IMR-90 (cell line): ENCODE measurements at regions not wholly inside any gene's neighbourhood (a gene's known extent, or its start where the extent isn't known, plus 50 kb on each side); places are given as distances from the start of the nearest gene placed in this dataset.

Experiments used
- ATAC-seq: fragments of 200-7000 bp; cut with Tn5 transposase; 2 replicates; pipeline ENCODE4 v1.9.1; 2020; ENCODE audit warnings: low read depth, mild to moderate bottlenecking, moderate library complexity
- BruUV-seq: library from RNA; stranded (reverse); fragments of 400-500 nt; replicated peaks from 2 replicates; lab custom pipeline; 2021; lab: Mats Ljungman, UMichigan
- CTCF ChIA-PET: fragments of 300-600 bp; formaldehyde crosslinking; extraction: SDS; loops from one replicate; lab custom pipeline; 2021; ENCODE audit warnings: antibody characterized with exemption; lab: Yijun Ruan, JAX
- POLR2A ChIA-PET: fragments of 300-600 bp; sonication (Branson Sonifier 250); formaldehyde crosslinking; loops from one replicate; lab custom pipeline; 2022; ENCODE audit warnings: antibody characterized with exemption; ENCODE audit not compliant: unreplicated experiment; lab: Charles Lee
- DNase-seq: peaks from one replicate; pipeline ENCODE4 v3.0.0; 2013
- H2AFZ ChIP-seq: replicated peaks from 2 replicates; pipeline ENCODE3; 2013; ENCODE audit warnings: low read length, mild to moderate bottlenecking; ENCODE audit not compliant: poor library complexity
- H2AK5ac ChIP-seq: 2 replicates; pipeline ENCODE4 v1.6.1; 2013; ENCODE audit warnings: low read depth, low read length, inconsistent platforms
- H2AK9ac ChIP-seq: replicated peaks from 2 replicates; pipeline ENCODE3; 2013; ENCODE audit warnings: mild to moderate bottlenecking, low read depth, low read length, moderate library complexity; ENCODE audit not compliant: poor library complexity
- H2BK120ac ChIP-seq: 2 replicates; pipeline ENCODE4 v1.6.1; 2013; ENCODE audit warnings: low read depth, low read length, inconsistent platforms
- H2BK15ac ChIP-seq: 3 replicates; pipeline ENCODE4 v1.6.1; 2013; ENCODE audit warnings: low read depth, low read length, inconsistent platforms
- H2BK20ac ChIP-seq: 2 replicates; pipeline ENCODE4 v1.6.1; 2013; ENCODE audit warnings: low read depth, mild to moderate bottlenecking, inconsistent platforms, low read length, moderate library complexity
- H2BK5ac ChIP-seq: 2 replicates; pipeline ENCODE4 v1.6.1; 2013; ENCODE audit warnings: mild to moderate bottlenecking, low read depth, low read length, inconsistent platforms; ENCODE audit not compliant: poor library complexity, severe bottlenecking
- H3K14ac ChIP-seq: replicated peaks from 2 replicates; pipeline ENCODE4 v1.6.1; 2013; ENCODE audit warnings: low read depth, low read length, inconsistent platforms
- H3K18ac ChIP-seq: 2 replicates; pipeline ENCODE4 v1.6.1; 2013; ENCODE audit warnings: low read depth, low read length, control low read depth
- H3K23ac ChIP-seq: 2 replicates; pipeline ENCODE4 v1.6.1; 2013; ENCODE audit warnings: low read depth, low read length, inconsistent platforms
- H3K27ac ChIP-seq: 2 replicates; pipeline ENCODE4 v1.5.1; 2013; ENCODE audit warnings: mild to moderate bottlenecking, control low read depth, low read length; ENCODE audit not compliant: insufficient read depth
- H3K27me3 ChIP-seq: 2 replicates; pipeline ENCODE4 v1.6.1; 2013; ENCODE audit warnings: low read length; ENCODE audit not compliant: control insufficient read depth, insufficient read depth
- H3K36me3 ChIP-seq: 2 replicates; pipeline ENCODE4 v1.6.1; 2013; ENCODE audit warnings: low read length, mixed read lengths; ENCODE audit not compliant: control insufficient read depth, insufficient read depth
- H3K4ac ChIP-seq: 2 replicates; pipeline ENCODE4 v1.6.1; 2013; ENCODE audit warnings: low read depth, low read length, inconsistent platforms
- H3K4me1 ChIP-seq: 2 replicates; pipeline ENCODE4 v1.6.1; 2013; ENCODE audit warnings: low read length, mixed read lengths; ENCODE audit not compliant: control insufficient read depth, insufficient read depth
- H3K4me2 ChIP-seq: 2 replicates; pipeline ENCODE4 v1.6.1; 2013; ENCODE audit warnings: low read depth, mild to moderate bottlenecking, control low read depth, low read length, moderate library complexity
- H3K4me3 ChIP-seq: 2 replicates; pipeline ENCODE4 v1.5.1; 2013; ENCODE audit warnings: low read depth, mild to moderate bottlenecking, control low read depth, low read length, moderate library complexity; ENCODE audit not compliant: insufficient read depth
- H3K56ac ChIP-seq: 2 replicates; pipeline ENCODE4 v1.6.1; 2013; ENCODE audit warnings: low read length, inconsistent platforms; ENCODE audit not compliant: insufficient read depth; ENCODE audit errors: extremely low read depth
- H3K79me1 ChIP-seq, 2 experiments: 2 replicates each; pipeline ENCODE4 v1.6.1; 2013; ENCODE audit warnings: low read length in 2 of 2, inconsistent platforms in 1 of 2, low read depth in 1 of 2
- H3K9ac ChIP-seq: 2 replicates; pipeline ENCODE4 v1.6.1; 2013; ENCODE audit warnings: low read depth, low read length, control low read depth
- H3K9me1 ChIP-seq: 2 replicates; pipeline ENCODE4 v1.6.1; 2013; ENCODE audit warnings: low read length, inconsistent platforms; ENCODE audit not compliant: insufficient read depth
- H3K9me3 ChIP-seq: 2 replicates; pipeline ENCODE4 v1.6.1; 2013; ENCODE audit warnings: low read length; ENCODE audit not compliant: control insufficient read depth, insufficient read depth
- H4K20me1 ChIP-seq: 2 replicates; pipeline ENCODE4 v1.6.1; 2013; ENCODE audit warnings: low read length, inconsistent platforms; ENCODE audit not compliant: insufficient read depth
- H4K5ac ChIP-seq: 2 replicates; pipeline ENCODE4 v1.6.1; 2013; ENCODE audit warnings: mild to moderate bottlenecking, low read depth, low read length, control low read depth
- H4K8ac ChIP-seq, 2 experiments: 2 replicates each; pipeline ENCODE4 v1.6.1; 2013; ENCODE audit warnings: low read depth in 2 of 2, low read length in 2 of 2, control low read depth in 1 of 2, inconsistent platforms in 1 of 2
- H4K91ac ChIP-seq: 2 replicates; pipeline ENCODE4 v1.6.1; 2013; ENCODE audit warnings: low read depth, low read length, inconsistent platforms; ENCODE audit not compliant: insufficient read depth
- BHLHE40 ChIP-seq: fragments of 150-350 bp; IDR thresholded peaks from 2 replicates; pipeline ENCODE4 v1.6.1; 2016; ENCODE audit warnings: mild to moderate bottlenecking, low read depth, low read length
- CEBPB ChIP-seq: IDR thresholded peaks from 2 replicates; pipeline ENCODE4 v1.6.1; 2012; ENCODE audit warnings: low read depth, low read length, improper control_type of control experiment
- FOS ChIP-seq: fragments of 150-350 bp; IDR thresholded peaks from 2 replicates; pipeline ENCODE4 v1.6.1; 2016; ENCODE audit warnings: low read depth, low read length
- MAFK ChIP-seq: IDR thresholded peaks from 2 replicates; pipeline ENCODE4 v1.6.1; 2012; ENCODE audit warnings: low read depth, low read length, improper control_type of control experiment
- NFE2L2 ChIP-seq: fragments of 150-350 bp; IDR thresholded peaks from 2 replicates; pipeline ENCODE4 v1.6.1; 2016; ENCODE audit warnings: low read depth, mild to moderate bottlenecking, low read length
- POLR2A ChIP-seq: IDR thresholded peaks from 2 replicates; pipeline ENCODE4 v1.6.1; 2012; ENCODE audit warnings: mild to moderate bottlenecking, low read depth, low read length
- RAD21 ChIP-seq: IDR thresholded peaks from 2 replicates; pipeline ENCODE4 v1.6.1; 2012; ENCODE audit warnings: low read length, improper control_type of control experiment
- RFX5 ChIP-seq: IDR thresholded peaks from 2 replicates; pipeline ENCODE4 v1.8.0; 2012; ENCODE audit warnings: low read depth, mild to moderate bottlenecking, low read length, moderate library complexity
- SMC3 ChIP-seq: fragments of 150-350 bp; IDR thresholded peaks from 2 replicates; pipeline ENCODE4 v1.6.1; 2016; ENCODE audit warnings: low read depth, mild to moderate bottlenecking, antibody characterized with exemption, low read length, moderate library complexity
- WGBS, 2 experiments: methylation state at CpG; one replicate each; pipeline versions ENCODE4 v1.1.5 to v1.1.7; 2013; ENCODE audit warnings: missing lambda C conversion rate in 2 of 2; ENCODE audit not compliant: insufficient read length in 1 of 2; ENCODE audit errors: extremely low coverage in 2 of 2; 5-methylcytosine and 5-hydroxymethylcytosine counted together
- dilution Hi-C: fragments of 300-500 bp; cut with HindIII; formaldehyde crosslinking; loops from one replicate; pipeline ENCODE4 v1.14.3; 2018; ENCODE audit warnings: low sequenced_read_pairs; ENCODE audit not compliant: unreplicated experiment
- in situ Hi-C: fragments of 300-500 bp; cut with MboI; formaldehyde crosslinking; loops from 3 replicates; pipeline ENCODE4 v1.14.3; 2019; ENCODE audit warnings: low sequenced_read_pairs, inconsistent platforms, mixed read lengths
- intact Hi-C: fragments of 100-400 bp; cut with micrococcal nuclease; formaldehyde crosslinking; loops from 2 replicates; pipeline ENCODE4 v1.10.0; 2022
- TF ChIP-seq, protein P1 (sequence below): conservative IDR thresholded peaks from 2 replicates; pipeline ENCODE4 v1.5.1; 2012; ENCODE audit warnings: mild to moderate bottlenecking, low read depth, low read length, improper control_type of control experiment
- TF ChIP-seq, protein P2 (sequence below): fragments of 150-350 bp; IDR thresholded peaks from 2 replicates; pipeline ENCODE4 v1.6.1; 2017; ENCODE audit warnings: mild to moderate bottlenecking, antibody characterized with exemption, low read length, low read depth
- TF ChIP-seq, protein P3 (sequence below): fragments of 150-350 bp; IDR thresholded peaks from 2 replicates; pipeline ENCODE4 v1.6.1; 2016; ENCODE audit warnings: low read depth, mild to moderate bottlenecking, low read length, moderate library complexity, borderline replicate concordance

DNA sequence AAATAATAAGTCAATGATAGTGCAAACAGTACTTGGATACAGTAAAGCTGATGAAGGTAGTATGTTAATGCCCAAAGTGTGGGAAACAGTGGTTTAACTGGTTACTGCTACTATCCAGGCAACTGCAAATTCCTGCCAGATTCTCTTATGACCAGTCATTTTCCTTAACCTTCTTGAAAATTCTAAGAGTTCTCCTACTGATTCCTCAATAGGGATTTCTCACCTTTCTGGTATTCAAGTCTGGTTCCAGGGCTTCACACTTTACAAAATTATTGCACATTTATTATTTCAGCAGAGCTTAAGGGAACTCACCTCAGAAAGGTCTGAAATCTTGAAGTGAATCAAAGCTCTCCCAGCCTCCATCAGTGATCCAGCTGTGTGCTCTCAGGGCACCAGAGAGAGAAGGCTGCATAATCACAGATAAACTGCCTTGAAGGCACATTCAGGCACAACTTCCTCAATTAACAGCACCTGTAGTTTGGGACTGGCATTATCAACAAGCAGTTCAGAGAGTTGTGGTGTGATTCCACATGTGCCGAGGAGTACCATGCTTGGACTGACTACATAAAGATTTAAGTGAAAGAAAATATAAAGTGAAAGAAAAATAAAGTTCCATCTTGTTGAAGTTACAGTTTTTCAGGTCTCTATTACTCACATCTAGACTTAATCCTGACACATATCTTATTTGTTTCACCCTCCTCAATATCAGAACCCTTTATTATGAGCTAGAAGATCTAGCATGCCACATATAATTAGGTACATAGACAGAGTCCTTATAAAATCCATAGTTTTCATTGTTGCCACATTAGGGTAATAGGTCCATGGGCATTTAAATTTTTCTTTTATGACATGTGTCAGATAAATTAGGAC lies 59.5 kb upstream of the TIPARP start:
- Histone ChIP-seq H3K23ac (peak overlapping the region; percentile 15; the same call in 1 of the 2 replicates), H2BK15ac (peak overlapping the region; percentile 94; the same call in 2 of the 3 replicates), H3K14ac (peak overlapping the region; percentile 8; the same call in 1 of the 2 replicates), H3K36me3 (no peaks in the 10 kb centered on the region), H2AK9ac (no peak overlapping the region), H3K27ac (peak overlapping the region; percentile 16; the same call in 1 of the 2 replicates), H3K79me1 (no peaks in the 10 kb centered on the region), H3K9ac (0 out of 2 replicates have a peak overlapping the region, but pooled peaks have one; percentile 16), H3K9me1 (peaks cover 12% of the 10 kb centered on the region), H2AFZ (peak overlapping the region; percentile 81), H3K56ac (no peak overlapping the region), H2AK5ac (peak overlapping the region; percentile 91; the same call in 1 of the 2 replicates), H3K9me3 (no peaks in the 10 kb centered on the region), H3K27me3 (no peaks in the 10 kb centered on the region), H3K4ac (peak overlapping the region; percentile 83), H4K5ac (no peak overlapping the region), H2BK5ac (peak overlapping the region; percentile 64), H4K91ac (peak overlapping the region; percentile 84), H4K8ac (peak overlapping the region in 1 of 2 experiments; percentile 62; a peak in 3 of 4 replicates), H3K4me1 (peaks cover 8% of the 10 kb centered on the region), H3K4me2 (no peak overlapping the region), H2BK20ac (peak overlapping the region; percentile 91), H4K20me1 (no peaks in the 10 kb centered on the region), H3K4me3 (no peak overlapping the region), H3K18ac (peak overlapping the region; percentile 25; the same call in 1 of the 2 replicates), H2BK120ac (peak overlapping the region; percentile 82)
- TF ChIP-seq, protein P1, sequence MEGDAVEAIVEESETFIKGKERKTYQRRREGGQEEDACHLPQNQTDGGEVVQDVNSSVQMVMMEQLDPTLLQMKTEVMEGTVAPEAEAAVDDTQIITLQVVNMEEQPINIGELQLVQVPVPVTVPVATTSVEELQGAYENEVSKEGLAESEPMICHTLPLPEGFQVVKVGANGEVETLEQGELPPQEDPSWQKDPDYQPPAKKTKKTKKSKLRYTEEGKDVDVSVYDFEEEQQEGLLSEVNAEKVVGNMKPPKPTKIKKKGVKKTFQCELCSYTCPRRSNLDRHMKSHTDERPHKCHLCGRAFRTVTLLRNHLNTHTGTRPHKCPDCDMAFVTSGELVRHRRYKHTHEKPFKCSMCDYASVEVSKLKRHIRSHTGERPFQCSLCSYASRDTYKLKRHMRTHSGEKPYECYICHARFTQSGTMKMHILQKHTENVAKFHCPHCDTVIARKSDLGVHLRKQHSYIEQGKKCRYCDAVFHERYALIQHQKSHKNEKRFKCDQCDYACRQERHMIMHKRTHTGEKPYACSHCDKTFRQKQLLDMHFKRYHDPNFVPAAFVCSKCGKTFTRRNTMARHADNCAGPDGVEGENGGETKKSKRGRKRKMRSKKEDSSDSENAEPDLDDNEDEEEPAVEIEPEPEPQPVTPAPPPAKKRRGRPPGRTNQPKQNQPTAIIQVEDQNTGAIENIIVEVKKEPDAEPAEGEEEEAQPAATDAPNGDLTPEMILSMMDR: no peak
- TF ChIP-seq SMC3 (no peak), NFE2L2 (no peak), CEBPB (no peak), POLR2A (no peak), RFX5 (no peak), BHLHE40 (no peak), FOS (no peak), RAD21 (no peak), MAFK (no peak)
- TF ChIP-seq, protein P2, sequence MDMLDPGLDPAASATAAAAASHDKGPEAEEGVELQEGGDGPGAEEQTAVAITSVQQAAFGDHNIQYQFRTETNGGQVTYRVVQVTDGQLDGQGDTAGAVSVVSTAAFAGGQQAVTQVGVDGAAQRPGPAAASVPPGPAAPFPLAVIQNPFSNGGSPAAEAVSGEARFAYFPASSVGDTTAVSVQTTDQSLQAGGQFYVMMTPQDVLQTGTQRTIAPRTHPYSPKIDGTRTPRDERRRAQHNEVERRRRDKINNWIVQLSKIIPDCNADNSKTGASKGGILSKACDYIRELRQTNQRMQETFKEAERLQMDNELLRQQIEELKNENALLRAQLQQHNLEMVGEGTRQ: no peak
- TF ChIP-seq, protein P3, sequence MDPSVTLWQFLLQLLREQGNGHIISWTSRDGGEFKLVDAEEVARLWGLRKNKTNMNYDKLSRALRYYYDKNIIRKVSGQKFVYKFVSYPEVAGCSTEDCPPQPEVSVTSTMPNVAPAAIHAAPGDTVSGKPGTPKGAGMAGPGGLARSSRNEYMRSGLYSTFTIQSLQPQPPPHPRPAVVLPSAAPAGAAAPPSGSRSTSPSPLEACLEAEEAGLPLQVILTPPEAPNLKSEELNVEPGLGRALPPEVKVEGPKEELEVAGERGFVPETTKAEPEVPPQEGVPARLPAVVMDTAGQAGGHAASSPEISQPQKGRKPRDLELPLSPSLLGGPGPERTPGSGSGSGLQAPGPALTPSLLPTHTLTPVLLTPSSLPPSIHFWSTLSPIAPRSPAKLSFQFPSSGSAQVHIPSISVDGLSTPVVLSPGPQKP: no peak
- ATAC-seq (no peak; the same call in 1 of the 2 replicates), DNase-seq (peak; percentile 27)
- ChIA-PET POLR2A (interaction anchor here (1.0 kb wide), 1 partner anchor 9 kb away, joined by 4 read pairs; no protein-coding TSS in a partner anchor), CTCF (no interaction called here)
- in situ Hi-C loops: no loop called here
- WGBS, 2 experiments: no CpG with 5 or more reads among the region's 1 CpG
- dilution Hi-C loops: no loop called here
- intact Hi-C loops: no loop called here
- no TSS peak for BruUV-seq
